ENCODE measurements at regions not wholly inside any gene's neighbourhood (a gene's known extent, or its start where the extent isn't known, plus 50 kb on each side); places are given as distances from the start of the nearest gene placed in this dataset.

DNA sequence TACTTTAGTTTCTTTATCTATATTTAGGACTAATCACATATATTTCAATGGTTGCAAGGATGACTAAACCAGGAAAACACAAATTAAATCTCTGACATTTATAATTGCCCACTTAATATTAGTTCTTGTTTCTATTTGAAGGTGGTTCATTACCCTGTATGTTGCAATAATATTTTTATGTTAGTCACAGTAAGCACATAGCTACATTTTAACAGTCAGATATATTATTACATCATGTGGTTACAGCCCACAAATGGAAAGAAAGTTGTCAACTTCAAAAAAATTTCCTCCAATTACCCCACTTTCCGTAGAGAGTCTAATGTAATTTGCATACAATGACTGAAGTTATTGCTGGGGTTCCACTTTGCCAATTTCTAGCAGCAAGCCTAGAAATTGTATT, 114.6 kb downstream of the TUSC7 start:
- Histone ChIP-seq H3K4me2 (no peak overlapping the region), H3K79me2 (ENCODE audit: insufficient read depth, low read depth) (no peaks in the 10 kb centered on the region), H3K27ac (no peak overlapping the region), H3K4me1 (ENCODE audit: low read depth, poor library complexity, severe bottlenecking) (no peaks in the 10 kb centered on the region), H3K9ac (no peak overlapping the region), H3K27me3 (ENCODE audit: insufficient read depth, low read depth) (no peaks in the 10 kb centered on the region), H4K20me1 (ENCODE audit: insufficient read depth) (no peaks in the 10 kb centered on the region), H3K36me3 (ENCODE audit: insufficient read depth) (no peaks in the 10 kb centered on the region), H3K4me3 (IDR thresholded peaks at IDR 0.05; ENCODE audit: insufficient read depth, low read depth, low read length) (no peak overlapping the region), H2AFZ (ENCODE audit: low read depth) (no peak overlapping the region)
- TF ChIP-seq, protein P1, sequence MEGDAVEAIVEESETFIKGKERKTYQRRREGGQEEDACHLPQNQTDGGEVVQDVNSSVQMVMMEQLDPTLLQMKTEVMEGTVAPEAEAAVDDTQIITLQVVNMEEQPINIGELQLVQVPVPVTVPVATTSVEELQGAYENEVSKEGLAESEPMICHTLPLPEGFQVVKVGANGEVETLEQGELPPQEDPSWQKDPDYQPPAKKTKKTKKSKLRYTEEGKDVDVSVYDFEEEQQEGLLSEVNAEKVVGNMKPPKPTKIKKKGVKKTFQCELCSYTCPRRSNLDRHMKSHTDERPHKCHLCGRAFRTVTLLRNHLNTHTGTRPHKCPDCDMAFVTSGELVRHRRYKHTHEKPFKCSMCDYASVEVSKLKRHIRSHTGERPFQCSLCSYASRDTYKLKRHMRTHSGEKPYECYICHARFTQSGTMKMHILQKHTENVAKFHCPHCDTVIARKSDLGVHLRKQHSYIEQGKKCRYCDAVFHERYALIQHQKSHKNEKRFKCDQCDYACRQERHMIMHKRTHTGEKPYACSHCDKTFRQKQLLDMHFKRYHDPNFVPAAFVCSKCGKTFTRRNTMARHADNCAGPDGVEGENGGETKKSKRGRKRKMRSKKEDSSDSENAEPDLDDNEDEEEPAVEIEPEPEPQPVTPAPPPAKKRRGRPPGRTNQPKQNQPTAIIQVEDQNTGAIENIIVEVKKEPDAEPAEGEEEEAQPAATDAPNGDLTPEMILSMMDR (conservative IDR thresholded peaks at IDR 0.05; ENCODE audit: low read depth, low read length), result no peak

GRCh38 chr3:116833202-116833601, 123.6 kb downstream of the TUSC7 start:
- no peak overlapping the region for H3K27ac ChIP-seq
- H4K20me1 ChIP-seq (ENCODE audit: insufficient read depth), result no peaks in the 10 kb centered on the region
- H3K4me1 ChIP-seq (ENCODE audit: low read depth, poor library complexity, severe bottlenecking), result no peaks in the 10 kb centered on the region
- no peak overlapping the region for H3K4me3 ChIP-seq (IDR thresholded peaks at IDR 0.05; ENCODE audit: insufficient read depth, low read depth, low read length)
- no peak overlapping the region for H3K9ac ChIP-seq
- H3K27me3 ChIP-seq (ENCODE audit: insufficient read depth, low read depth), result no peaks in the 10 kb centered on the region
- no peak overlapping the region for H3K4me2 ChIP-seq
- H3K36me3 ChIP-seq (ENCODE audit: insufficient read depth), result no peaks in the 10 kb centered on the region
- TF ChIP-seq, protein P1 (conservative IDR thresholded peaks at IDR 0.05; ENCODE audit: low read depth, low read length), result no peak
- no peak overlapping the region for H2AFZ ChIP-seq (ENCODE audit: low read depth)
- H3K79me2 ChIP-seq (ENCODE audit: insufficient read depth, low read depth), result no peaks in the 10 kb centered on the region

GRCh38 chr3:116834816-116835215, 125.2 kb downstream of the TUSC7 start:
- no peak overlapping the region for H3K4me3 ChIP-seq (IDR thresholded peaks at IDR 0.05; ENCODE audit: insufficient read depth, low read depth, low read length)
- no peaks in the 10 kb centered on the region for H3K27me3 ChIP-seq (ENCODE audit: insufficient read depth, low read depth)
- no peak overlapping the region for H3K27ac ChIP-seq
- no peaks in the 10 kb centered on the region for H4K20me1 ChIP-seq (ENCODE audit: insufficient read depth)
- no peaks in the 10 kb centered on the region for H3K36me3 ChIP-seq (ENCODE audit: insufficient read depth)
- H3K4me1 ChIP-seq (ENCODE audit: low read depth, poor library complexity, severe bottlenecking), result no peaks in the 10 kb centered on the region
- H3K4me2 ChIP-seq, result no peak overlapping the region
- no peak overlapping the region for H2AFZ ChIP-seq (ENCODE audit: low read depth)
- TF ChIP-seq, protein P1 (conservative IDR thresholded peaks at IDR 0.05; ENCODE audit: low read depth, low read length), result no peak
- H3K79me2 ChIP-seq (ENCODE audit: insufficient read depth, low read depth), result no peaks in the 10 kb centered on the region
- H3K9ac ChIP-seq, result no peak overlapping the region

- Histone ChIP-seq H3K4me1 (ENCODE audit: low read depth, poor library complexity, severe bottlenecking) (no peaks in the 10 kb centered on the region), H3K27me3 (ENCODE audit: insufficient read depth, low read depth) (no peaks in the 10 kb centered on the region), H4K20me1 (ENCODE audit: insufficient read depth) (no peaks in the 10 kb centered on the region), H2AFZ (ENCODE audit: low read depth) (no peak overlapping the region), H3K36me3 (ENCODE audit: insufficient read depth) (no peaks in the 10 kb centered on the region), H3K9ac (no peak overlapping the region), H3K79me2 (ENCODE audit: insufficient read depth, low read depth) (no peaks in the 10 kb centered on the region), H3K4me2 (no peak overlapping the region), H3K27ac (no peak overlapping the region), H3K4me3 (IDR thresholded peaks at IDR 0.05; ENCODE audit: insufficient read depth, low read depth, low read length) (no peak overlapping the region)
- TF ChIP-seq, protein P1 (conservative IDR thresholded peaks at IDR 0.05; ENCODE audit: low read depth, low read length), result no peak
Measured at GRCh38 chr3:116835658-116836057, 126.1 kb downstream of the TUSC7 start.

All from KMS-11 (cell line).